ENCODE measurements at regions not wholly inside any gene's neighbourhood (a gene's known extent, or its start where the extent isn't known, plus 50 kb on each side); places are given as distances from the start of the nearest gene placed in this dataset.

DNA sequence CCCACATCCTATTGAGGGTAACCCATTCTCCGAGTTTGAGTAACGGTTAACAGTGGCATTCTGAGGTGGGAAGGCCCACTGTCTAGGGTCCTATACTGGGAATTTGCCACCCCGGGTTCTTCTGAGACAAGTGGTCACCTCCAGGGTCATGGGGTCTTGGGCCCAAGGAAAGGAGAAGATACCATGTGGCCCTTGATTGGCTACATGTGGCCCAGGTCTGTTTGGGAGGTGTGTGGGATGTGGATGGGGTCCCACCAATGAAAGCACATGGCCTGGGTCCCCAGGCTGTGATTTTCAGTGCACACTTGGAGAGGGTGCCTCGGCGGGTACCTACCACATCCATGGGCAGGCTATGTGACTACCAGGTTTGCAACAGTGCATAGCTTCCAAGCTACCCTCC lies 214.4 kb downstream of the UBE3A start:
- Histone ChIP-seq H3K4ac (ENCODE audit: low read depth in 1 of 2, low read length in 2 of 2) (no peak overlapping the region), H3K79me1 (replicated peaks; ENCODE audit: low read length, poor library complexity, severe bottlenecking) (no peaks in the 10 kb centered on the region), H3K9me3 (ENCODE audit: control insufficient read depth, low read length) (peaks cover 5% of the 10 kb centered on the region), H2BK120ac (ENCODE audit: low read depth, low read length) (no peak overlapping the region), H2BK15ac (ENCODE audit: low read depth, poor library complexity, severe bottlenecking) (no peak overlapping the region), H3K14ac (ENCODE audit: low read length in 2 of 2) (no peak overlapping the region), H3K27ac (ENCODE audit: low read length, poor library complexity, severe bottlenecking) (no peak overlapping the region), H2AK5ac (ENCODE audit: low read length, severe bottlenecking) (no peak overlapping the region), H3K23ac (ENCODE audit: low read length in 2 of 2) (no peak overlapping the region), H2AFZ (ENCODE audit: low read depth, low read length) (no peak overlapping the region), H2BK12ac (ENCODE audit: low read length in 2 of 2) (no peak overlapping the region), H3K36me3 (ENCODE audit: control insufficient read depth in 1 of 2, insufficient read depth in 2 of 2, low read depth in 1 of 2, low read length in 2 of 2) (no peaks in the 10 kb centered on the region), H2BK5ac (ENCODE audit: low read depth, low read length, poor library complexity, severe bottlenecking) (no peak overlapping the region), H4K8ac (ENCODE audit: low read length) (peak overlapping the region; percentile 60), H3K4me1 (ENCODE audit: control insufficient read depth, insufficient read depth, low read depth, low read length) (no peaks in the 10 kb centered on the region), H4K91ac (ENCODE audit: low read length) (peak overlapping the region; percentile 35), H3K18ac (ENCODE audit: low read depth in 1 of 2, low read length in 2 of 2) (no peak overlapping the region), H3K4me3 (ENCODE audit: insufficient read depth in 1 of 2, low read depth in 1 of 2, low read length in 2 of 2) (no peak overlapping the region), H3K4me2 (ENCODE audit: low read length, poor library complexity, severe bottlenecking) (no peak overlapping the region), H3K27me3 (ENCODE audit: control insufficient read depth in 1 of 2, insufficient read depth in 1 of 2, low read length in 2 of 2) (no peaks in the 10 kb centered on the region), H3K9ac (ENCODE audit: low read length) (no peak overlapping the region)
- 75% methylated on average over 5 of the region's 5 CpGs for WGBS
- DNase-seq = no peak

DNA sequence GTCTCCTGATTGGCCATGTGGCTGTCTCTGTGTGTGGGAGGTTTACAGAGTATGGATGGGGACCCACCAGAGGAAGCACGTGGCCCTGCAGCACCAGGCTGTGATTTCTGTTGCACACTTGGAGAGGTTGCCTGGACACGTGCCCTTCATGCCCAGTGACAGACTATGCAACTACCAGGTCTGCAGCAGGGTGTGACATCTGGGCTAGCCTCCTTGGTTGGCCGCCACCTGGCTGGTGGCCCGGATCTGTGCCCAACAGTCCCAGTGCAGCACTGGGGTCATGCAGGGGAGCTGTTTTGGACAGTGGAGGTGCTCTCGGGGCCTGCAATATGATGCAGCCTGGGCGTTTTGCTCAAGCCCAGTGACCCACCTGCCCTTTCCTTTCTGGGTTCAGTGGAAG lies 212.5 kb downstream of the UBE3A start:
- Histone ChIP-seq H3K36me3 (ENCODE audit: control insufficient read depth in 1 of 2, insufficient read depth in 2 of 2, low read depth in 1 of 2, low read length in 2 of 2) (no peaks in the 10 kb centered on the region), H4K91ac (ENCODE audit: low read length) (no peak overlapping the region), H3K4me2 (ENCODE audit: low read length, poor library complexity, severe bottlenecking) (no peak overlapping the region), H2AFZ (ENCODE audit: low read depth, low read length) (no peak overlapping the region), H2BK120ac (ENCODE audit: low read depth, low read length) (no peak overlapping the region), H3K79me1 (replicated peaks; ENCODE audit: low read length, poor library complexity, severe bottlenecking) (no peaks in the 10 kb centered on the region), H3K9ac (ENCODE audit: low read length) (no peak overlapping the region), H3K27ac (ENCODE audit: low read length, poor library complexity, severe bottlenecking) (no peak overlapping the region), H3K9me3 (ENCODE audit: control insufficient read depth, low read length) (peaks cover 5% of the 10 kb centered on the region), H3K23ac (ENCODE audit: low read length in 2 of 2) (no peak overlapping the region), H3K27me3 (ENCODE audit: control insufficient read depth in 1 of 2, insufficient read depth in 1 of 2, low read length in 2 of 2) (no peaks in the 10 kb centered on the region), H3K4me3 (ENCODE audit: insufficient read depth in 1 of 2, low read depth in 1 of 2, low read length in 2 of 2) (no peak overlapping the region), H3K18ac (ENCODE audit: low read depth in 1 of 2, low read length in 2 of 2) (no peak overlapping the region), H3K4ac (ENCODE audit: low read depth in 1 of 2, low read length in 2 of 2) (no peak overlapping the region), H3K14ac (ENCODE audit: low read length in 2 of 2) (no peak overlapping the region), H3K4me1 (ENCODE audit: control insufficient read depth, insufficient read depth, low read depth, low read length) (no peaks in the 10 kb centered on the region), H2BK12ac (ENCODE audit: low read length in 2 of 2) (no peak overlapping the region), H2BK5ac (ENCODE audit: low read depth, low read length, poor library complexity, severe bottlenecking) (no peak overlapping the region), H4K8ac (ENCODE audit: low read length) (no peak overlapping the region), H2BK15ac (ENCODE audit: low read depth, poor library complexity, severe bottlenecking) (no peak overlapping the region), H2AK5ac (ENCODE audit: low read length, severe bottlenecking) (no peak overlapping the region)
- 70% methylated on average over 6 of the region's 6 CpGs for WGBS
- DNase-seq = no peak

DNA sequence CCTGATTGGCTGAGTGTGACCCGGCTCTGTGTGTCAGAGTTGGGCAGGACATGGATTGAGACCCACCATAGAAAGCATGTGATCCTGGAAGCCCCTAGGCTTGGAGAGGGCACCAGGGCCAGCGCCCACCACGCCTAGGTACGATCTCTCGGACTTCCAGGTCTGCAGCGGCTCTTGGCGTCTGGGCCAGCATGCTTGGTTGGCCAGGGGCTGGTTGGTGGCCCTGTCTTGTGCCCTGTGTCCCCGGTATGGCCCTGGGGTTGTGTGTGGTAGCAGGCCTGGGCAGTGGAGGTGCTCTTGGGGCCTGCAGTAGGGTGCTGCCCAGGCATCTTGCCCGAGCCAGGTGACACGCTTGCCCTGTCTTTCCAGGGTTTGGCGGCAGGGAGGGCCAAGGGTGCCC lies 210.6 kb downstream of the UBE3A start:
- no peak for DNase-seq
- Histone ChIP-seq H3K36me3 (ENCODE audit: control insufficient read depth in 1 of 2, insufficient read depth in 2 of 2, low read depth in 1 of 2, low read length in 2 of 2) (no peaks in the 10 kb centered on the region), H3K9ac (ENCODE audit: low read length) (no peak overlapping the region), H2AFZ (ENCODE audit: low read depth, low read length) (no peak overlapping the region), H2AK5ac (ENCODE audit: low read length, severe bottlenecking) (no peak overlapping the region), H3K79me1 (replicated peaks; ENCODE audit: low read length, poor library complexity, severe bottlenecking) (no peaks in the 10 kb centered on the region), H3K23ac (ENCODE audit: low read length in 2 of 2) (no peak overlapping the region), H3K4me1 (ENCODE audit: control insufficient read depth, insufficient read depth, low read depth, low read length) (no peaks in the 10 kb centered on the region), H3K4me2 (ENCODE audit: low read length, poor library complexity, severe bottlenecking) (no peak overlapping the region), H3K27me3 (ENCODE audit: control insufficient read depth in 1 of 2, insufficient read depth in 1 of 2, low read length in 2 of 2) (no peaks in the 10 kb centered on the region), H2BK15ac (ENCODE audit: low read depth, poor library complexity, severe bottlenecking) (no peak overlapping the region), H4K8ac (ENCODE audit: low read length) (no peak overlapping the region), H3K14ac (ENCODE audit: low read length in 2 of 2) (no peak overlapping the region), H4K91ac (ENCODE audit: low read length) (no peak overlapping the region), H3K27ac (ENCODE audit: low read length, poor library complexity, severe bottlenecking) (no peak overlapping the region), H3K4me3 (ENCODE audit: insufficient read depth in 1 of 2, low read depth in 1 of 2, low read length in 2 of 2) (no peak overlapping the region), H3K9me3 (ENCODE audit: control insufficient read depth, low read length) (peaks cover 5% of the 10 kb centered on the region), H2BK120ac (ENCODE audit: low read depth, low read length) (no peak overlapping the region), H3K18ac (ENCODE audit: low read depth in 1 of 2, low read length in 2 of 2) (no peak overlapping the region), H2BK5ac (ENCODE audit: low read depth, low read length, poor library complexity, severe bottlenecking) (no peak overlapping the region), H2BK12ac (ENCODE audit: low read length in 2 of 2) (no peak overlapping the region), H3K4ac (ENCODE audit: low read depth in 1 of 2, low read length in 2 of 2) (no peak overlapping the region)
- 85% methylated on average over 11 of the region's 11 CpGs for WGBS

DNA sequence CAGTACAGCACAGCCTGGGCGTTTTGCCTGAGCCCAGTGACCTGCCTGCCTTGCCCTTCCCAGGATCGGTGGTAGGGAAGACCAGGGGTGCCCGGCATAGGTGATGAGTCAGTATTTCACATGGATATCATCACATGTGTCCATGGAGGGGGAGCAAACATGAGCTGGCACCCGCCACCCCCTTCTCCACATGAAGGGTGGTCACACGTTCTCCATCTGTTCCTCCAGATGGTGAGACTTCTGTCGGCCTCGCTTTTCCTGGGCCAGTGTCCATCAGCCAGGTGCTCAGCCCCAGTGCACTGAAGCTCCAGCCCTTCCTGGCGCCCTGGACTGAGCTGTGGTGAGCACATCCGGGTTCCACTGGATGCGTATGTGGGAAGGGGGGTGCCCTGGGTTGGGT lies 208.4 kb downstream of the UBE3A start:
- Histone ChIP-seq H4K91ac (ENCODE audit: low read length) (no peak overlapping the region), H3K36me3 (ENCODE audit: control insufficient read depth in 1 of 2, insufficient read depth in 2 of 2, low read depth in 1 of 2, low read length in 2 of 2) (no peaks in the 10 kb centered on the region), H3K27me3 (ENCODE audit: control insufficient read depth in 1 of 2, insufficient read depth in 1 of 2, low read length in 2 of 2) (no peaks in the 10 kb centered on the region), H3K9me3 (ENCODE audit: control insufficient read depth, low read length) (no peaks in the 10 kb centered on the region), H3K9ac (ENCODE audit: low read length) (no peak overlapping the region), H3K18ac (ENCODE audit: low read depth in 1 of 2, low read length in 2 of 2) (no peak overlapping the region), H2AFZ (ENCODE audit: low read depth, low read length) (no peak overlapping the region), H3K23ac (ENCODE audit: low read length in 2 of 2) (no peak overlapping the region), H2BK15ac (ENCODE audit: low read depth, poor library complexity, severe bottlenecking) (no peak overlapping the region), H2BK120ac (ENCODE audit: low read depth, low read length) (no peak overlapping the region), H2BK12ac (ENCODE audit: low read length in 2 of 2) (no peak overlapping the region), H3K27ac (ENCODE audit: low read length, poor library complexity, severe bottlenecking) (no peak overlapping the region), H3K4ac (ENCODE audit: low read depth in 1 of 2, low read length in 2 of 2) (no peak overlapping the region), H2BK5ac (ENCODE audit: low read depth, low read length, poor library complexity, severe bottlenecking) (no peak overlapping the region), H3K4me3 (ENCODE audit: insufficient read depth in 1 of 2, low read depth in 1 of 2, low read length in 2 of 2) (no peak overlapping the region), H2AK5ac (ENCODE audit: low read length, severe bottlenecking) (no peak overlapping the region), H3K79me1 (replicated peaks; ENCODE audit: low read length, poor library complexity, severe bottlenecking) (no peaks in the 10 kb centered on the region), H3K14ac (ENCODE audit: low read length in 2 of 2) (no peak overlapping the region), H3K4me2 (ENCODE audit: low read length, poor library complexity, severe bottlenecking) (no peak overlapping the region), H3K4me1 (ENCODE audit: control insufficient read depth, insufficient read depth, low read depth, low read length) (no peaks in the 10 kb centered on the region), H4K8ac (ENCODE audit: low read length) (no peak overlapping the region)
- no peak for DNase-seq
- 68% methylated on average over 10 of the region's 10 CpGs for WGBS
